ACC112 (cell line): ENCODE measurements at regions not wholly inside any gene's neighbourhood (a gene's known extent, or its start where the extent isn't known, plus 50 kb on each side); places are given as distances from the start of the nearest gene placed in this dataset.

Experiments
- H2AFZ ChIP-seq: fragments of 200-600 bp; sonication (generic); one replicate; pipeline ENCODE4 v1.6.0; 2017; ENCODE audit warnings: antibody characterized with exemption, low read length; ENCODE audit not compliant: unreplicated experiment
- H3K27ac ChIP-seq: fragments of 200-600 bp; sonication (generic); 2 replicates; pipeline ENCODE4 v1.5.1; 2014; ENCODE audit warnings: low read depth, mild to moderate bottlenecking, antibody characterized with exemption, low read length, moderate library complexity
- H3K27me3 ChIP-seq: fragments of 200-600 bp; sonication (generic); 2 replicates; pipeline ENCODE4 v1.6.1; 2014; ENCODE audit warnings: mild to moderate bottlenecking, antibody characterized with exemption, low read length, moderate library complexity, mixed read lengths; ENCODE audit not compliant: insufficient read depth
- H3K36me3 ChIP-seq: fragments of 200-600 bp; sonication (generic); 2 replicates; pipeline ENCODE4 v1.6.1; 2016; ENCODE audit warnings: mild to moderate bottlenecking, antibody characterized with exemption, low read length, moderate library complexity, mixed read lengths; ENCODE audit not compliant: insufficient read depth
- H3K4me1 ChIP-seq: fragments of 200-600 bp; sonication (generic); one replicate; pipeline ENCODE4 v1.6.1; 2016; ENCODE audit warnings: low read length, mixed read lengths; ENCODE audit not compliant: insufficient read depth, unreplicated experiment, control insufficient read depth
- H3K4me3 ChIP-seq: fragments of 200-600 bp; sonication (generic); 2 replicates; pipeline ENCODE4 v1.5.1; 2014; ENCODE audit warnings: mild to moderate bottlenecking, low read depth, low read length
- H3K79me2 ChIP-seq: fragments of 200-600 bp; sonication (generic); one replicate; pipeline ENCODE4 v1.6.0; 2016; ENCODE audit warnings: low read length; ENCODE audit not compliant: control insufficient read depth, unreplicated experiment, insufficient read depth

- no peaks in the 10 kb centered on the region for H3K79me2 ChIP-seq
Observed at GRCh38 chr4:170139764-170140163, 50.0 kb upstream of the AADAT start.

More at GRCh38 chr4:170139764-170140163, 50.0 kb upstream of the AADAT start:
- H3K27me3 ChIP-seq = peaks cover 31% of the 10 kb centered on the region
- H3K27ac ChIP-seq = no peak overlapping the region
- no peak overlapping the region for H2AFZ ChIP-seq
- no peaks in the 10 kb centered on the region for H3K36me3 ChIP-seq
- no peak overlapping the region for H3K4me3 ChIP-seq
- H3K4me1 ChIP-seq = peaks cover 4% of the 10 kb centered on the region
